ENCODE measurements at regions not wholly inside any gene's neighbourhood (a gene's known extent, or its start where the extent isn't known, plus 50 kb on each side); places are given as distances from the start of the nearest gene placed in this dataset.

GRCh38 chr3:18870074-18870640 lies 278.2 kb upstream of the KCNH8 start:
- no peak for TF ChIP-seq CTCF (IDR thresholded peaks at IDR 0.05)
- TF ChIP-seq POLR2A (IDR thresholded peaks at IDR 0.05) = no peak

Measured in Peyer's patch (tissue), 4 donors.